Stimulated activated CD4-positive, alpha-beta T cell treated with anti-CD3 and anti-CD28 coated beads, Interleukin-15, amount 100 ng/mL, for 24 hours (primary cell): ENCODE measurements at regions not wholly inside any gene's neighbourhood (a gene's known extent, or its start where the extent isn't known, plus 50 kb on each side); places are given as distances from the start of the nearest gene placed in this dataset.

ENCODE experiments used
- DNase-seq: peaks from one replicate; pipeline ENCODE4 v3.0.0-alpha.2; 2020

DNA sequence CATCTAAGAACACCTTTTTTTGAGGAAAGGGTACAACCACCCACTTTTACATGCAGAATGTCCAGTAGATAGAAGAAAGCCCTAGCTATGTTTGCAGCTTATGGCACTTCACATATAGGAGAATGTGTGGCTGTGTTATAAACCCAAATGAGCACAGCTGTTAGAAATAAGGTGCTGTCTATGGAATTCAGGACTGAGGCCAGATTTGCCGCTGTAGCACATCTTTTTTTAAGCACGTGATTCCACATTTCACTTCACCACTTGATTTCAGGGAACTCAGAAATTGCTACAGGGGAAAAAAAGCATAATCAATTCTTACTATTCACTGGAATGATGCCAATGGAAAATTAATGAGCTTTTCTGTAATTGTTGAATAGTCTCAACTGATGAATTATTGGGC is 147.2 kb upstream of the ADAMTS5 start:
- no peak for DNase-seq

DNA sequence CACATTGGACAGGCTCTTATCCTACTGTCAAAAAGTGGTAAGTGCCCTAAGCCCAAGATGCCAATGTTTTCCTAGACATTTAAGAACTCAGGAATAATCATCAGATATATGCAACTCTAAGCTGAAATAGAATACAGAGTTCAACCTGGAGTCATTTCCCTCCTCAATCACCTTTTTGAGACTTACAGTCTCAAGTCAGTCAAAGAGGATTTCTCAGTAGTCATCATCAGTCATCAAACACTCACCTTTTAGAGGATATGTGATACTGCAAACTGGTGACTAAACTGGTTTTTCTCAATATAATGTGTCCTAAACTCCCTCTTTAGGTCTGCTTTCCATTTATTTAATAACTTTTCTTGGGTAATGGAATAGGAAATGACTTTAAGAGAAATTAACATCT is 145.3 kb upstream of the ADAMTS5 start:
- no peak for DNase-seq

DNA sequence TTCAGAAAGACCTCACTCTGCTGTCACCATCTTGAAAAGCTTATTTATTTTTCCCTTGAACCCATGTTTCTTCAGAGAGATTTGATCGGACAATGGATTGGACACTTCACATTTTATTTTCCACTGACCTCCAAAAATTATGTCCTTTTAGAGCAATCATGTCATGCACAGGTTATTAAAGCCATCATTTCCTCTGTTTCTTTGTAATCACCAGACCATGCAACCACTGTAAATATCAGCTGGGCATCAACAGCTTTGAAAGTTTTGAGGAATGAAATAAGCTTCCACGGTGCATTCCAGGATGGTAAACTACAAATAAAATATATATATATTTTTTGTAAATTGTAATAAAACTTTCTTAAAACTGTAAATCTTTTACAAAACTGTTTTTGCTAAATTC is 144.1 kb upstream of the ADAMTS5 start:
- DNase-seq = no peak

DNA sequence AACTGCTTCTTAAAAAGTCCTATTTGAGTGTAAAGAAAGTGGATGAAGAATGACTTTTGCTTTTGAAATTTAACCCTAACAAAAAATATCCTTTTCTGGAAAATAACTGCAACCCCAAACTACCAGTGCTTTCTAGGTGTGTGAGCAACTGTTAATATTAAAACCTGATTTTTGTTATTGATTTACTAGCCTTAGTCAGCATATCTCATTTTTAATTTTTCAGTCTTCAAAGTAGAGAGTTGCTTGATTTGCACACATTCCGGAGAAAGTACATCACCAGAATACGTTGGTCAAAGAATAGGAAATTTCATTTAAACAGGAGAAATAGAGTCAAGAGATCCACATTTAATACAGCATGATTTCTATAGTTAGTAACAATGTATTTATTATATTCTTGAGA is 141.8 kb upstream of the ADAMTS5 start:
- no peak for DNase-seq

DNA sequence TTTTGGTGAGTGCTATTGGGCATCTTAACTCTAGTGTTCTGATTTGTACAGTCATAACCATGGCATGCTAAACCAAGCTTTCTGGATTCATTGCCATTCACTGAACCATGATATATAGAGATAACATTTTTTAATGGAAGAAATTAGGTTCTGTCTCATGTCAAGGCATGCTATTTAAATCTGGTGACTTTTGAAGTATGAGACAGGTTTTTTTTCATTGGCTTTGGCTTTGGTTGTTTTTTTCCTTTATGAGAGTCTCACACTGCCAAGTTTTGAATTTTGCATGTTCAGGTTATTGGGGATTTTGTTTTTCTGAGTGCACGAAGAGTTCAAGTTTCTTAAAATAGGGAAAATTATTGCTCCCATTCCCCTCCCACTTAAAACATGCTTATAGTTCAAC is 141.3 kb upstream of the ADAMTS5 start:
- DNase-seq = no peak

DNA sequence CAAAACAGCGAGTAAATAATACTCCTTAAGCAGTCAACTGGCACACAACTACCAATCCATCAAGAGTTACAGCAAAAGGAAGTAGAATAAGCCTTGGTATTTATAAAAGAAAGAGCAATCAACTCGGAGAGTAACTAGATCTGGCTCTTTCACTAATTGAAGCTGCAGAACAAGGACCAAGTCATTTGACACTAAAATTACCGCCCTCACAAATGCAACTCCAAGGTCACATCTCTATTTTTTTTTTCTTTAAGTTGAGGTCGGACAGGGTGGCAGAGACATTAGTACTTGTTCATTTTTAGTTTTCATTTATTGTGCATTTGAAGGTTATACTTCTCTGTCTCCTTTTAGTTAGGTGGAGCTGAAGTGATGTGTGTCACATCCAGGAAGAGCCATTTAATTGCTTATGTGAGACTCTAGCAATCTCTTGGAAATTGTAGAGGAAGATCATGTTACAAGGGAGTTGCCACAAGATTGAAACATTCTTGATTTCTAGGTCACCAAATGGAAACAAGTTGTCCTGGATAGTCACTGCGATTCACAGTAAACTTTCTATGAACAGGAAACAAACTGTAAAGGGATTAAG is 138.1 kb upstream of the ADAMTS5 start:
- no peak for DNase-seq

DNA sequence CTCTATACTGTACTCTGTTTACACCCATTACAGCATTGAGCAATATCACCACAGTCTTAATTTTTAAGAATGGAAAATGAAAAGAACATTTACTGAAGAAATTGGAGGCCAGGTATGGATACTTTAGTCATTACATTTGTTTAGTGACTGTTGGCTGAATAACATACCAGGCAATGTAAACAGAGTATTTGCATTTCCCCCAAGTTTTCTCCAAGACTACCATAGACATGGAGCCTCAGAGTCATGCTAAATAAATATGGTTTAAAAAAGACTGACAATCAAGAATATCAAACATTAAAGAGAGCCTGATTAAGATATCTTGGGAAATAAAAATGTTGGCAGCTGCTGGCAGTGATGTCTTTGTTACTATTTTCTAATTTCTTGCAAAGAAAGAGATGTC is 136.9 kb upstream of the ADAMTS5 start:
- no peak for DNase-seq

DNA sequence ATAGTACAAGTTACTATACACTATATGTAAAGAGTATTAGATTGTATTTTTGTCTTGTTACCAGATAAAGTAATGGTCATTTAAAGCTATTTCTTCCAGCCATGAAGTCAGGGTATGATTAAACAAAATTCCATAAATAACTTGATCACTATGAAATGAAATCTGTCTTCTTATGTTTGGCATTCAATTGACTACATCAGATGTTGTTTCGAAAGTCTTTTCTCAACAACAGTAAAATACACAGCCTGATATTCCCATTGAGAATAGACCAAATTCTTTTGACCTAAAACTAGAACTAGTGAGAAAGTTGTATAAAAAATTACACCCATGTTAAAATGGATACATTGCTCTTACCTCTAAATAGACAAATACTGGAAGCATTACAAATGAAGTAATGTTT is 134.6 kb upstream of the ADAMTS5 start:
- no peak for DNase-seq

DNA sequence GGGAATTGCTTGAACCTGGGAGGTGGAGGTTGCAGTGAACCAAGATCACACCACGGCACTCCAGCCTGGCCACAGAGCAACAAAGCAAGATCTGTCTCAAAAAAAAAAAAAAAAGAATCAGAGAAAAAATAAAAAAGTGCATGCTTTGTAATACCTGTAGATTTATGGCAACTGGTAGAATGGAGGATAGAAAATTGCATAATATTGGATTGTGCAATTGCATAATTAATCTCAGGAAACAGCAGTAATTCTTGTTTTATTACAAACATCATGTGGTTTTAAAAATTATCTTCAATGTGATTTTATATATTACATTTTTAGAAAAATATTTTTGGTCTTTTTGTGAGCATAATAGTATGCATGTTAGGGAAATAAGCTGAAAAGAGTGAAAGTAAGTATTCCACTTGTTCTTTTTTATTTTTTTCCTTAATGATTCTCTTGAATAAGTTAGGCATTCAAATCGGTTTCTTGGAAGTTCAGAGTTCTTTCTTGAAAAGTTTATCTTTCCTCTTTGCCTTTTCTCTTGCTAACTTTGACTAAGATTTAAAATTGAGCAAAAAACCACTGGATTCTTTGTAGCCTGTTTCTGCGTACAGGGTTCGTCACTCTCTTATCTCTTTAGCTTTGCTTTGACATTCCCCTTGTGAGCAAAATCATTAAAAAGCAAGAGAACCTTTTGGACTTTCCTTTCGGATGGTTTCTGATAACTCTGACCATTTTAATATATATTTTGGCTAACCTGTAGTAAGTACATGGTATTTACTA is 127.5 kb upstream of the ADAMTS5 start:
- no peak for DNase-seq

DNA sequence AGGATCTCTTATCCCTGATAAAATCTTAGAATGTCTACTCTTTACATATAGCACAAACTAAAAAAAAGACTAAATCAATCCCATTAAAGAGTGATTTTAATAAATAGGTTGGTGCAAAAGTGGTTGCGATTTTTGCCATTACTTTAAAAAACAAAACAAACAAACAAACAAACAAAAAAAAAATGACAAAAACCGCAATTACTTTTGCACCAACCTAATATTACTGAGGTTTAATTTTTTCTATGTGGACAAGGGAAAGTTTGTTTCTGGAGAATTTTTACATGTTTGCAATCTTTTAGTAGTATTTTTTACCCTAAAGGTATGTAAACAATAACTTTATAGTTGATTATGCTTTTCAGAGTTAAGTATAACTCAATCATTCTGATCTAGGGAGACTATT is 119.7 kb upstream of the ADAMTS5 start:
- DNase-seq = no peak

DNA sequence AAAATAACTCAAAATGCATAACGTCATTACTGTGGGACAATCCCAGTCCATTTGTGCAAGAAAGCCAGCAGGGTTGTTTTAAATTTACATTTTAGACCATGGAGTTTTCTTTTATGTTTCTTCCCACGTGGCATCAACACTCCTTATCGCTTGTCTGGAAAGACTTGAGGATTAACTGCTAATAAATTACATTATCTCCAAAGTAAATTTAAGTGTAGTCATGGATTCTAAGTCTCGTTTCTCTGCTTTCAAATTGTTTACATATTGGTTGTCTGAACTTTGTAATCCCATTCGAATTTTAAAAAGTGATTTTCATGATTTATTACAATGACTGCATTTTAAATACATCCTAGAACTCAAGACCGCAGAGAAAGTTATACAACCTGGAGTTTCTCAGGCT is 119.3 kb upstream of the ADAMTS5 start:
- no peak for DNase-seq

DNA sequence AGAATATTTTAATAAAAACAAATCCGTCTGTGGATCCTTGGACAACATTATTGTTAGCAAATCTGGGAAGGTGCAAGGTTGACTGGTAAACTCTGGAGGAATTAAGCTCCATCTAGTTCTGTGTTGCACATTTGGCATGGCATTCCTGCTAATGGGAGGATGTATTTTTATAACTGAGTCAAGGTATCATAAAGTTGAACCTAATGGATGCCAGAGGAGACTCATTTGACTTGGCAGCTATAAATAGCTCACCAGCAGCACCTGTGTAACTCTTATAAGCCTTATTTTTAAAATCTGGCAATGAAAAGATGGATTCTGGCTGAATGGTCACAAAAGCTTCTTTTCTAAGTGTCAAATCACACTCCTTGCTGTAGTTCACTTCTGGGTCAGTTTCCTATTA is 118.5 kb upstream of the ADAMTS5 start:
- no peak for DNase-seq

DNA sequence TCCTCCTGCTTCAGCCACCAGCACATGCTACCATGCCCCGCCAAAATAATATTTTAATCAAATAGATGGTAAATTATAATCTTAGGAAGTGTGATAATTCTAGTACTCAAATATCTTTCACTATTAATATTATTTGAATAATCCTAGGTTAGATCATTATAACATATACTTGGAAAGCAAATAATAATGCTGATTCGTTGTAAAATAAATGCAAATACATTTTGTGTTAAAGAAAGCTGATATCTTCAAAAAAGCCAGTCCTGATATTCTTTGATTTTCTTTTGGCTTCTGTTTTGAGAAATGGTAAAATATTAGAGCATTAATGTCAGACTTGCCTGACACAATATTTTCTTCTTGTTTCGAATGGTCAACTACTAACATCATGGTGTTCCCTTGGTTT is 116.3 kb upstream of the ADAMTS5 start:
- no peak for DNase-seq

DNA sequence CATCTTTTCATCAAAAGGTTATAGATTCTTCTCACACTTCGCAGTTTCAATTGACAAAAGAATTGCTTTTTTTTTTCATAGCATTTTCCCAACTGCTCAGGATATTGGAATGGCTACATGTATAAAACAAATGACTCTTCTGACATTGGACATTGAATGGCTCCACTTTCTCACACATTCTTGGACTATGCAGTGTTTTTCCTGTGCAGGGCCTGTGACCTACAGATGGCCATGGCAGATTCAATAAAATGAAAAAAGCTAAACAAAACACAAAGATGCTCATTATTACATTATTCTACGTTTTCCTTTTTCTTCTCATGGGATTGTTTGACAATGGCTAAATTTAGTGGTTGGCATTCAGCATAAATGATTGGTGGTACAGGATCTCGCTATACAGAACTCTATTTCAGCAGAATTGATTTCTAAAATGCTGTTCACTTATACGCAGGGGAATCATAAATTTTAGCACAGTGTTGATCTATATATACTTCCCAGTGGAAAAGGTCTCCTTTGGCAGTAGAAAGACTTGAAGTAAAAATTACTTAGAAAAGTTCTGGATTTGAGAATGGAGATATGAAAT is 115.6 kb upstream of the ADAMTS5 start:
- no peak for DNase-seq

DNA sequence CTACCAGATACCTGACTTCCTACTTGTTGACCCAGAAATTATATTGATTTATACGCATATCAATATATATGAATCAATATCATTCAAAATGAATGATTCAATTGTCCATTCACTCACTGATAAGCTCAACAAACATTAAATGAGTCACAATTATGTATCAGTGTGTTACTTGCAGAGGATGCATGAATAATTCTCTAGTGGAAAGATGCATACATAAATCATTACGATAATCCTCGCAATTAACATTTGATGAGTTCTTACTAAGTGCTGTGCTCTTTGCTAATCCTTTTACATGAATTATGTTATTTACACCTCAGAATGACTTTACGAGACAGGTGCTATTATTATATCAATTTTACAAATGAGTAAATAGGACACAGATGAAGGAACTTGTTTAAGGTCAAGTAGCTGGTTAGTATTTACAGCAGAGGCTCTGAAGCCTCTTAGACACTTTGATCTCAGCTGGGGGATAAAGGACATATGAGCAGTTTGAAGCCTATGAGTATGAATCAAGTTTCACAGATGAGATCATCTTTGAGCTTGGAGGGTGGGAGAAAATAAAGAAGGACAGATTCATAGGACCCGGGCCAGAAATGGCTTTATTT is 112.8 kb upstream of the ADAMTS5 start:
- no peak for DNase-seq

DNA sequence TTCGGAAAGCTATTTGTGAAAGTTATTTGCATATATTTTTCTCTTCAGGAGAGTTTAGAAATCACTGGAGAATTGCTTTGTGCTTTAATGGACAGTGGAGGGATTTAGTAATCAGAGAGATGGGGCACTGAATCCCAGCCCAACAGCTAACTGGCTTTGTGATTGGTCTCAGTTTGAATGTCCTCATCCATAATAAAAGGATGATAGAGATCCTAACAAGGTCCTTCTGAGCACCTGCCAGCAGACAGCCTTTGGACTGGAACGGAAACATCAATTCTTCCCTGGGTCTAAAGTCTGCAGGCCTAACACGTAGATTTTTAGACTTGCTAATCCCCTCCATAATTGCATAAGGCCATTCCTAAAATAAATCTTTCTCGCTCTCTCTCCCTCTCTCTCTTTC is 112.0 kb upstream of the ADAMTS5 start:
- no peak for DNase-seq

DNA sequence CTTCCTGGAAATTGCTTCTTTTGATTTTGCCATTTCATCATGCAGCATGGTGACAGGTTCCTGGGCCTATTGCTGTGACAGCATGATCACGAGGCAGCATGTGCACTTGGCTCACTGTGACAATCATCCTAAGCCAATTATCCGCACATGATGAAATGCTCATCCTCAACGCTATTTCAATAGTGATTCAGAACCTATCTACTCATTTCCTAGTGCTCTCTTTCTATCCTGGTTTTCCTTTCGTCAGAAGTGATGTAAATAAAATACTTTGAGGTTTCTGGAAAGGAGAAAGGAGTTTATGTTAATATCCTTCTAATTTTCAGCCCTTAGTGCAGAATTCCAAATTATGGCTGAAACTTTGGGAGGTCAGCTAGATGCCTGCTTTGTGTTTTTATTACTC is 110.6 kb upstream of the ADAMTS5 start:
- no peak for DNase-seq

DNA sequence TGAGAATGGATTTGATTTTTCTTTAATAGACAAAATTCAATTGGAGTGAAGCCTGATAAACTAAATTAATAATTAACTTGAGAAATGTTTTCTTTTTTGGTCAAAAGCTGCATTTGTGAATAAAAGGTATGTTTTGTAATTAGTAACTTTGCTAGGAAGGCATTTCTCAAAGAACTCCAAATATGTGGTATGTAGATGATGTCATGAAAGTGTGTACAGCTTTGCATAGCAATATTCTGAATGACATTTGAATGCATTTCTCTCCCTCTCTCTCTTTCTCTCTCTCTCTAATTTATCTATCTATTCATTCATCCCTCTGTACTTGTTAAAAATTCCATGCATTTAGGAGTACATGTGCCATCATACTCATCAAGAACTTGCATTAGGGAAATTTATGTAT is 109.1 kb upstream of the ADAMTS5 start:
- DNase-seq = no peak

DNA sequence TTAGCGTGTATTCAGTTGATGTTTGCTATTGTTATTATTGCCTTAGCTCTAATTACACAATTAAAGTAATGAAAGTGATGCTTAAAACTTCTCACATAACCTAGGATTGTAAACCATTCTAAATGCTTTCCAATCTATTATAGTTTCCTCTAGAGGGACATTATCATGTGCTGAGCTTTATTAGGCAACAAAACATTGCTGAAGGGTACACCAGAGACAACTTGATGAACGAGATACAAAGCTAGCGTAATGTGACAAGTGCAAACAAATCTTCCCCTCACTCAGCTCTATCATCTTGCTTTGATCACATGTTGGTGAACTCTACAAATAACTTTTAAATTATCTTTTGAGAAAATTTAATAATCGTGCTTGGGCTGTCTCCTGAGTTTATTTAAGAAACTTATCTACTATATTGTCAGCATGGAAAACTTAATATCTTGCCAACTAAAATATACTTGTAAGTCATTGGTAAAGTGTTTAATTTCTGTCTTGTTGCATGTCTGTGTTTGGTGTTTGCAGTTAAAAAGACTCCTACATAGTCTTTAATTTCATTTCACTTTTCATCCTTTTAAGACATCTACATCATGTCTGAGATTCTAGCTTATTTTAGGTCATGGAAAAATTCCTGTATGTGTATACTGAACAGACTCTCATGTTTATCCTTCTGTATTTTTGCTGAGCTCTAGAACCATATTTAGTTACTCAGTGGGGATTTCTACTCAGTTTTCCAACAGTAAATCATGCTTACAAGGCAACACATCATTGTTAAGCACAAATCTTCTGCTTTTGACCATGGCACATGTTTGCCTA is 104.2 kb upstream of the ADAMTS5 start:
- no peak for DNase-seq

DNA sequence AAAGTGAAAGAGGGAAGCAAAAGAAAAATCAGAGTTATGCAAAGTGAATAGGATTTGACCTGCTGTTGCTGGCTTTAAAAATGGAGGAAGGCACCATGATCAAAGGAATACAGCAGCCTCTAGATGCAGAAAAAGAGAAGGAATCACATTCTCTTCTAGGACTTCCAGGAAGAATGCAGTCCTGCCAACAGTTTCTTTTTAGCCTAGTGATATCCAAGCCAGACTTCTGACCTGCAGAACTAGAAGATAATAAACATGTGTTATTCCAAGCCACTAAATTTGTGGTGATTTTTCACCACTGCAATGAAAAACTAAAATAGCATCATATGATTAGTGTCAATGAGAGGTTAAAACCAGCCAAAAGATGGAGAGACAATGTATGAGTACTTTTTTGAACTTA is 101.9 kb upstream of the ADAMTS5 start:
- no peak for DNase-seq

DNA sequence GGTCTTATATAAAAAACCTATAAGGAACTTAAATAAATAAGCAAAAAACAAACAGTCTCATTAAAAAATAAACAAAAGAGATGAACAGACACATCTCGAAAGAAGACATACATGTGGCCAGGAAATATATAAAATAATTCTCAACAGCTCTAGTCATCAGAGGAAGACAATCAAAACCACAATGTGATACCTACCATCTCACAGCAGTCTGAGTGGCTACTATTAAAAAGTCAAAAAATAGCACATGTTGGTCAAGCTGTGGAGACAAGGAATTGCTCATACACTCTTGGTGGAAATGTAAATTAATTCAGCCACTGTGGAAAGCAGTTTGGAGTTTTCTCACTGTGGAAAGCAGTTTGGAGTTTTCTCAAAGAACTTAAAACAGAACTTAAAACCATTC is 100.3 kb upstream of the ADAMTS5 start:
- DNase-seq = no peak

DNA sequence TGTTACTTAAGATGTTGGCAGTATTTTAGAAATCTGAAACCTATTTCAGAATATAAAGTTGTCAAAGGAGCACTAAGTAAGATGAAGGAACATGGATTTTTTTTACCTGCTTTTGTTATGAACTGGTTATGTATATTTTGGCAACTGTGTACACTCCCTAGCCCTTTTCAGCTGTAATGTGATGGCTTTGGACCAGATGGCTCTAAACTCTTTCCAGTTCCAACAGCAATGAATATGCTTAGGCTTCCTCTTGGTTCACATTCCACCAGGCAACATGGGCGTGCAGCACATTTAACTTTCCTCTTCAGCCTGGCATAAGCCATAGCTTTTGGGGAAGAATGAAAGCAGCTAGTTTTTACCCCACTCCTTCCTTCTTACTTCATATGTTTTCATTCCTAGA is 95.6 kb upstream of the ADAMTS5 start:
- no peak for DNase-seq

DNA sequence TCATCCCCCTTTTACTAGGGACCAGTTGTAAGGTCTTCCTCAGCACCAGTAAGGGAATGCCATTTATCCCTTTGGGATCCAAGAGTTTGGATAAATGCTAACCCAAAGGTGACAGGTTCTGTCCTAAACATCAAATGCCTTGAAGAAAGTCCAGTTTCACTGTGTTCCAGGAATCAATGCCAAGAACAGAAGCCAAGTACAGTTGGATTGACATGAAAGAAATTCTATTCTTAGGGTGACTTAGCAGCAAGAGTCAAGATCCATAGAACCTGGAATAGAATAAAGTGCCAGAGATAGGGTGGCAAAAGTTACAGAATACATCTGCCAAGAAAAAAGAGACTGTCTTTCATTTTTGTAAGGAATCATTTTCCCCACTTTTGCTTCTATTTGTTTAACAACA is 94.9 kb upstream of the ADAMTS5 start:
- no peak for DNase-seq

DNA sequence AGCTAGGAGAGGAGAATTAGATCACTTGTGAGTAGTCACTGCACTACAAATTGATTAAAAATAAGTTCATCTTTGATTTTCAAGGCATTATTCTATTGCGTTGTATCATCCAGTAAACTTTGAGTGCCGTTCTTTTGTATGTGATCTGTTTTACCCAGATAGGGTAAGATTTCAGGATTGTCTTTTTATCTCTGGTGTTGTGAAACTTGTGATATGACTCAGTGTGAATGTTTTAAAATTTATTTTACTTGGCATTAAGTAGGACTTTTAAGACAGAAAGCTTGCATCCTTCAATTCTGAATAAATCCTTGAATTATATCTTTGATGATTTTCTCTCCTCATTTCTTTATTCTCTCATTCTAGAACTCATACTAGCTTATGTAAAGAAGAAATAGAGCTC is 93.3 kb upstream of the ADAMTS5 start:
- no peak for DNase-seq
